Body of pancreas (tissue), 4 donors: ENCODE measurements at regions not wholly inside any gene's neighbourhood (a gene's known extent, or its start where the extent isn't known, plus 50 kb on each side); places are given as distances from the start of the nearest gene placed in this dataset.
"Not testable (repeated sequence)": the region's sequence is repeated elsewhere in the genome, so short reads cannot be mapped to it uniquely, and the experiment has no call there.

Experiments
- ATAC-seq: fragments of 150-250 bp; one replicate; pipeline ENCODE4 v1.9.1; 2016
- DNase-seq, 4 donors: peaks; one replicate each; pipeline ENCODE4 v3.0.0-alpha.2; 2019
- H3K27ac ChIP-seq, 4 donors: fragments of 200-600 bp; sonication (generic); 1 replicate in 3 of 4; 2 replicates in 1 of 4; pipeline versions ENCODE4 v1.5.1 to v1.6.1; 2016 to 2019; ENCODE audit warnings: mild to moderate bottlenecking in 1 of 4, mixed read lengths in 1 of 4, moderate library complexity in 1 of 4
- H3K27me3 ChIP-seq, 2 donors: fragments of 200-600 bp; sonication (generic); one replicate each; pipeline ENCODE4 v1.6.0; 2016; ENCODE audit warnings: mild to moderate bottlenecking in 1 of 2
- H3K36me3 ChIP-seq, 2 donors: fragments of 200-600 bp; sonication (generic); replicated peaks in 1 of 2; 2 replicates each; pipeline ENCODE4 v1.5.1; 2016; ENCODE audit warnings: low read depth in 2 of 2; ENCODE audit not compliant: insufficient read depth in 1 of 2
- H3K4me1 ChIP-seq: fragments of 200-600 bp; sonication (generic); one replicate; pipeline ENCODE4 v1.6.0; 2016
- H3K4me3 ChIP-seq, 2 donors: fragments of 200-600 bp; sonication (generic); 1 replicate in 1 of 2; 2 replicates in 1 of 2; pipeline ENCODE4 v1.5.1; 2016 to 2019
- H3K9me3 ChIP-seq, 3 donors: fragments of 200-600 bp; sonication (generic); 1 replicate in 2 of 3; 2 replicates in 1 of 3; pipeline ENCODE4 v1.5.1; 2016
- POLR2A ChIP-seq, 3 donors: fragments of 450-650 bp; IDR thresholded peaks; one replicate each; pipeline ENCODE4 v1.6.1; 2016; ENCODE audit warnings: antibody characterized with exemption in 3 of 3, mild to moderate bottlenecking in 2 of 3
- WGBS, 2 donors: methylation state at CpG; one replicate each; pipeline ENCODE4 v1.1.5; 2017; 5-methylcytosine and 5-hydroxymethylcytosine counted together
- intact Hi-C: fragments of 100-400 bp; cut with DNase I; formaldehyde crosslinking; loops from one replicate; pipeline ENCODE4 v1.15.1; 2023
- TF ChIP-seq, protein P1 (sequence below), 7 experiments: fragments of 450-650 bp in 4 of 7; fragments of 200-600 bp in 3 of 7; sonication (generic) in 3 of 7; IDR thresholded peaks; one replicate each; pipeline ENCODE4 v1.5.1; 2016 to 2019; ENCODE audit warnings: antibody characterized with exemption in 7 of 7

DNA sequence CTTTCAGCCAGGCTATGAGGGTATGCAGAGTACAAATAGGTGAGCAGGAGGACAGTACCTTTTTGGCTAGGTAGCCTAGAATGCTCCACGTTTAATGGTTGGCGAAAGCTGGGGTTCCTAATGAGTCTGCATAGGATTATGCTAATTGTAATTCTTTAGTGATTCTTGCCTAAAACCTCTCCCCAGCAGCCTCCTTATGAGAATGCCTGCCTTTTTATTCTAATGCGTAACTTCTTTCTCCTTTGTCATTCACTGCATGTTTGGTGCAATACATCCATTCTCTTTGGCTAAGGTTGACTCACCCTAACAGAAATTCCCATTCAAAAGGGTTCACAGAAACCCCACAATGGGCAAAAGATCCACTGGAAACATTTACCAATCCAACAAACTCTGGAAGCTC, 752.2 kb downstream of the FSCB start:
- Histone ChIP-seq H3K27me3 (no peaks in the 10 kb centered on the region), H3K36me3 (no peaks in the 10 kb centered on the region), H3K9me3 (no peaks in the 10 kb centered on the region), H3K4me3 (no peak overlapping the region), H3K4me1 (no peaks in the 10 kb centered on the region), H3K27ac (no peak overlapping the region)
- TF ChIP-seq, protein P1, sequence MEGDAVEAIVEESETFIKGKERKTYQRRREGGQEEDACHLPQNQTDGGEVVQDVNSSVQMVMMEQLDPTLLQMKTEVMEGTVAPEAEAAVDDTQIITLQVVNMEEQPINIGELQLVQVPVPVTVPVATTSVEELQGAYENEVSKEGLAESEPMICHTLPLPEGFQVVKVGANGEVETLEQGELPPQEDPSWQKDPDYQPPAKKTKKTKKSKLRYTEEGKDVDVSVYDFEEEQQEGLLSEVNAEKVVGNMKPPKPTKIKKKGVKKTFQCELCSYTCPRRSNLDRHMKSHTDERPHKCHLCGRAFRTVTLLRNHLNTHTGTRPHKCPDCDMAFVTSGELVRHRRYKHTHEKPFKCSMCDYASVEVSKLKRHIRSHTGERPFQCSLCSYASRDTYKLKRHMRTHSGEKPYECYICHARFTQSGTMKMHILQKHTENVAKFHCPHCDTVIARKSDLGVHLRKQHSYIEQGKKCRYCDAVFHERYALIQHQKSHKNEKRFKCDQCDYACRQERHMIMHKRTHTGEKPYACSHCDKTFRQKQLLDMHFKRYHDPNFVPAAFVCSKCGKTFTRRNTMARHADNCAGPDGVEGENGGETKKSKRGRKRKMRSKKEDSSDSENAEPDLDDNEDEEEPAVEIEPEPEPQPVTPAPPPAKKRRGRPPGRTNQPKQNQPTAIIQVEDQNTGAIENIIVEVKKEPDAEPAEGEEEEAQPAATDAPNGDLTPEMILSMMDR (IDR thresholded peaks at IDR 0.05) = no peak
- TF ChIP-seq POLR2A (IDR thresholded peaks at IDR 0.05) = no peak
- ATAC-seq (no peak), DNase-seq (no peak)
- 83 to 89% methylated on average over 3 of the region's 3 CpGs for WGBS, 2 donors
- intact Hi-C loops = no loop called here

GRCh38 chr14:43745746-43746145, 761.3 kb downstream of the FSCB start:
- H3K4me1 ChIP-seq = no peaks in the 10 kb centered on the region
- 91 to 92% methylated on average over 1 of the region's 1 CpG for WGBS, 2 donors
- H3K4me3 ChIP-seq = no peak overlapping the region
- H3K9me3 ChIP-seq = no peaks in the 10 kb centered on the region
- DNase-seq (no peak), ATAC-seq (no peak)
- no peak for TF ChIP-seq POLR2A (IDR thresholded peaks at IDR 0.05)
- TF ChIP-seq, protein P1 (IDR thresholded peaks at IDR 0.05) = no peak
- no peaks in the 10 kb centered on the region for H3K36me3 ChIP-seq
- no peak overlapping the region for H3K27ac ChIP-seq
- H3K27me3 ChIP-seq = no peaks in the 10 kb centered on the region
- intact Hi-C loops = no loop called here

GRCh38 chr14:43735932-43736331, 771.2 kb downstream of the FSCB start:
- 67 to 76% methylated on average over 3 of the region's 3 CpGs for WGBS, 2 donors
- intact Hi-C loops = no loop called here
- no peak for ATAC-seq

DNA sequence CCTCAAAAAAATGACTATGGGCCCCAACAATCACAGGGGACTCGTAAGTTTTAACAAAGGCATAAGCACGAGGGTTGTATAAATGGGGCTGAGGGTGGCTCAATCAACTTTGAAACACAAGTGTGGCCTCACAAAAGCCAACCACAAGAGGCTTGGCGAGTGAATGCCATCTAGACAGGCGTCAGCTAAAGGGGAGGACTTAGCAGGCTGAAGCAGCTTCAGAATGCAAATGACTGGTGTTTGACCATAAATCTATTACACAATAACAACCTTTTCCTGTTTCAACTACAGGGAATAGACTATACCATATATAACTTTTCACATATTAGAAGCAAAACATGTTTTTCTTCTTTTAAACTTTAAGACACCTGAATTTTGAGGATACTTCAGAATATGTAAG, 777.9 kb downstream of the FSCB start:
- no peak for ATAC-seq

More at GRCh38 chr14:43735932-43736331, 771.2 kb downstream of the FSCB start:
- TF ChIP-seq, protein P1 (IDR thresholded peaks at IDR 0.05) = no peak
- no peak for TF ChIP-seq POLR2A (IDR thresholded peaks at IDR 0.05)
- H3K36me3 ChIP-seq = no peaks in the 10 kb centered on the region
- H3K27me3 ChIP-seq = no peaks in the 10 kb centered on the region
- H3K4me3 ChIP-seq = no peak overlapping the region
- H3K27ac ChIP-seq = no peak overlapping the region
- H3K4me1 ChIP-seq = no peaks in the 10 kb centered on the region
- DNase-seq = no peak
- H3K9me3 ChIP-seq = no peaks in the 10 kb centered on the region

DNA sequence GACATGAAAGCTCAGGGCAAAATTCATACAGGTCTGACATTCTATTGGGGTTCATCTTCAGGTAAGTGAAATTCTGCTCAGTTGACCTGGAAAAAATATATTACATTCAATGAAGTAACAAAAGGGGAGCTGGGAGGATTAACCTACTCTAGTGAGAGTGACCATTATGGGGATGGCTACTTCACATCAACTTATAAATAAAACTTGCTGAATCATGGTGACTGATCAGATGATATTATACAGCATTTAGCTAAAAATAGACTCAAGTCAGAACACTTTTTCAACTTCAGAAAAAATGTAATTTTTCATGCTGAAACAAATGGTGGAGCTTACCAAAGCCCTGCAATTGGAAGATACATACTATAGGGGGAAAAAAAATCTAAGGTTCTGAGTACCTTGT, 800.2 kb downstream of the FSCB start:
- intact Hi-C loops = no loop called here

More for the DNA sequence above, 777.9 kb downstream of the FSCB start:
- no peak for DNase-seq
- Histone ChIP-seq H3K4me3 (no peak overlapping the region), H3K27me3 (no peaks in the 10 kb centered on the region), H3K36me3 (no peaks in the 10 kb centered on the region), H3K27ac (no peak overlapping the region), H3K4me1 (no peaks in the 10 kb centered on the region), H3K9me3 (no peaks in the 10 kb centered on the region)
- intact Hi-C loops = no loop called here
- WGBS, 2 donors = 54 to 74% methylated on average over 4 of the region's 4 CpGs
- TF ChIP-seq POLR2A (IDR thresholded peaks at IDR 0.05) = no peak

DNA sequence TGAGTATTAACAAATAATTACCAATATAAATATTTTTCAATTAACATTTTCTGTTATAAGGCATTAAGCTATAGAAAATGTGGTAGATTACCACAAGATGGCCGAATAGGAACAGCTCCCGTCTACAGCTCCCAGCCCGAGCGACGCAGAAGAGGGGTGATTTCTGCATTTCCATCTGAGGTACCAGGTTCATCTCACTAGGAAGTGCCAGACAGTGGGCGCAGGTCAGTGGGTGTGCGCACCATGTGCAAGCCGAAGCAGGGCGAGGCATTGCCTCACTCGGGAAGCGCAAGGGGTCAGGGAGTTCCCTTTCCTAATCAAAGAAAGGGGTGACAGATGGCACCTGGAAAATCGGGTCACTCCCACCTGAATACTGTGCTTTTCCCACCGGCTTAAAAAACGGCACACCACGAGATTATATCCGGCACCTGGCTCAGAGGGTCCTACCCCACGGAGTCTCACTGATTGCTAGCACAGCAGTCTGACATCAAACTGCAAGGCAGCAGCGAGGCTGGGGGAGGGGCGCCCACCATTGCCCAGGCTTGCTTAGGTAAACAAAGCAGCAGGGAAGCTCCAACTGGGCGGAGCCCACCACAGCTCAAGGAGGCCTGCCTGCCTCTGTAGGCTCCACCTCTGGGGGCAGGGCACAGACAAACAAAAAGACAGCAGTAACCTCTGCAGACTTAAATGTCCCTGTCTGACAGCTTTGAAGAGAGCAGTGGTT, 808.4 kb downstream of the FSCB start:
- 84 to 88% methylated on average over 16 to 20 of the region's 20 CpGs for WGBS, 2 donors
- H3K27ac ChIP-seq, DNase-seq, H3K27me3 ChIP-seq, H3K36me3 ChIP-seq, H3K4me1 ChIP-seq, H3K4me3 ChIP-seq, ATAC-seq, H3K9me3 ChIP-seq, intact Hi-C loops: not testable (repeated sequence)

More for the DNA sequence above, 800.2 kb downstream of the FSCB start:
- Histone ChIP-seq H3K36me3 (no peaks in the 10 kb centered on the region), H3K27ac (no peak overlapping the region), H3K9me3 (no peaks in the 10 kb centered on the region), H3K27me3 (no peaks in the 10 kb centered on the region), H3K4me3 (no peak overlapping the region), H3K4me1 (no peaks in the 10 kb centered on the region)
- no peak for ATAC-seq
- no peak for DNase-seq
- TF ChIP-seq, protein P1 (IDR thresholded peaks at IDR 0.05) = no peak
- no peak for TF ChIP-seq POLR2A (IDR thresholded peaks at IDR 0.05)
